NOMO-1 (cell line): ENCODE measurements at regions not wholly inside any gene's neighbourhood (a gene's known extent, or its start where the extent isn't known, plus 50 kb on each side); places are given as distances from the start of the nearest gene placed in this dataset.

Experiments
- DNase-seq, 2 experiments: peaks; one replicate each; lab custom pipeline; 2025; ENCODE audit not compliant: unreplicated experiment in 2 of 2; lab: John Stamatoyannopoulos, UW

- DNase-seq = no peak
Observed at GRCh38 chr18:45119876-45120275, 439.2 kb downstream of the SETBP1 start.

- DNase-seq = no peak
Observed at GRCh38 chr18:45121146-45121545, 440.5 kb downstream of the SETBP1 start.

GRCh38 chr18:45122506-45122905 lies 441.8 kb downstream of the SETBP1 start:
- no peak for DNase-seq

DNA sequence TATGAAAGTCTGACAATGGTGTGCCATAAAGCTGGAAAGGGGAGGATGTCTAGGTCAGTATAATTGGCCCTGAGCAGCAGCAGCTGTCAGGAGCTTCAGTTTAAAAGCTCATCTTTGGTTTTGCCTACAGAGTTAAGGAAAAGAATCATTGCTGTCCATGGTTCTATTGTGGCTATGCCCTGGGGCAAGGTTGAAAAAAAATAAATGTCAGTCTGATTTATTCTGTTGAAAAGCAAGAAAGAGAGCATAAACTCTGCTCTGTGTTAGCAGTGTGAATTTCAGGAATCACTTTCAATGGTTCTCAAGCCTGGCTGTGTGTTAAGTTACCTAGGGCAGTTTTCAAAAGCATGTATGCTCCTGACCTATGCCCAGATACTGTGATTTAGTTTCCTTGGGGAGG lies 446.7 kb downstream of the SETBP1 start:
- DNase-seq = no peak

- DNase-seq = no peak
Observed at GRCh38 chr18:45133276-45133675, 452.6 kb downstream of the SETBP1 start.

GRCh38 chr18:45136381-45137086 lies 455.8 kb downstream of the SETBP1 start:
- no peak for DNase-seq

DNA sequence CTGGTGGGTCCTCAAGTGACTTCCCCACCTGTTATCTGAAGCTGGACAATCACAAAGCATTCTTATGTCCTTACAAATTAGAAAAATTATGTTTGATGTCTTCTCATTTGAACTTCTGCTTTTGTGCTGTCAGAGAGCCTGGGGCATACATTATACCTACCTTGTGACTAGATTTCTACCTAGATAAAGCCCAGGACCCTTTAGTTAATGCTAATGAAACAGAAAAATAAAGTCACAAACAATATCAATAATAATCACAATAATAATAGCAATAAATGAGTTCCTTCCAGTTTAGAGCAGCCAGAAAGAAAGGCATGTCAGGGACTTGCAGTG lies 456.4 kb downstream of the SETBP1 start:
- DNase-seq = no peak

DNA sequence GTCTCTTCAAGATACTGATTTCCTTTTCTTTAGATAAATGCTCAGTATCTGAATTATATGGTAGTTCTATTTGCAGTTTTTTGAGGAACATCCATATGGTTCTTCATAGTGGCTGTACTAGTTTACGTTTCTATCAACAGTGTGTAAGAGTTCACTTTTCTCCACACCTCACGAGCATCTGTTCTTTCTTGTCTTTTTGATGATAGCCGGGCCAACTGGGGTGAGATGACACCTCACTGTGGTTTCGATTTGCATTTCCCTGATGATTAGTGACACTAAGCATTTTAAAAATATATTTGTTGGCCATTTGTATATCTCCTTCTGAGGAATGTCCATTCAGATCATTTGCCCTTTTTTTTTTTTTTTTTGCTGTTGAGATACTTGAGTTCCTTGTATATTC lies 458.8 kb downstream of the SETBP1 start:
- no peak for DNase-seq

DNA sequence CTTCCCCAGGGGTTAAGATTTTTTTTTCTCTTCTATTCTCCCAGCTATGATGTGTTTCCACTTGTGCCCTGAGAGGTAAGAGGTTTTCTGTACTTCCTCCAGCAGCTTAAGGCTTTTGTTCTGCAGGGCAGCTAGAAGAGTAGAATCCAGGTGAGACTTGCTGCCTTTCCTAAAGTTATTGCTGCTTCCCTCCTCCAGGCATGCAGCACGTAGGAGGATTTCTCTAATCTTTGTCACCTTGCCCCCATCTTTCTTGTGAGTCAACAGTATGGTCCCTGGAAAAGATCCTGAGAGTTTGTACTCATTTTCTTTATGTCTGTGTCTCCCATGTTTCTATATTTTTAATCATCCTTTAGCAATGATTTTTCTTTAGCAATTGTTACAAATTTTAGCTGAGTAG lies 462.2 kb downstream of the SETBP1 start:
- no peak for DNase-seq

DNA sequence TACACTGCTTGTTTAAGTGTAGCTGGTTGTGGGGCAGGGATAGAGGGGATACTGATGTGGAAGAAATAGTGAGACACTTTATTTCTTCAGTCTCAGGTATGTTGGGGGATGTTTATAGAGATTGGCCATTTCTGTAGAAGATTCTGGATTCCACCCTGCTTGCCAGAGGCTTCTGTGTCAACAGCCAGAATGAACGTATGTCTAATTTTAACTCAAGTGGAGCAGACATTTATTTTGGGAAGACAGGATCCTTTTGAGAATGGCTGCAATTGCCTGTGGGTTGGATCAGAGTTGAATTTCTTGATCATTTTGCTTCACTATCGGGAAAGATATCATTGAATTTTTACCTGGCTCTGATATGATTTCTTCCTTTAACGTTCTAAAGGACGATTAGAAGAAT lies 465.6 kb upstream of the SLC14A2 start:
- DNase-seq = no peak

- no peak for DNase-seq
Observed at GRCh38 chr18:45151645-45152044, 463.6 kb upstream of the SLC14A2 start.

DNA sequence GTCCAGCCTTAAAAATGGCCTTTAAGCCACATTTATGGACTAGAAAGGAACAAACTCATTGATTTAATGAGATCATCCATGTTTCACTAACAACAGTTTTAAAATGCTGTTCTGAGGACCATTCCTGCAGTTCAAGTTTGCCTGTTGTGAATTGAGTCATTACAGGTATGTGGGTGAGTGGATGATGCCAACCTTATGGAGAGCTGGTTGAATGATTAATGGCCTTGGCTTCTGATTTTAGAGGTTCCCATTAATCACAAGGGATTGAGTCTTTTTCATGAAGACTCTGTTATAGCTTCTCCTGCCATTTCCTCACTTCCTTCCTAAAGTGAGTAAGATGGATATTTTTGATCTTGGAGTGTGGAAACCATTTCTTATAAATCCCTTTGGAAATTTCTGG lies 459.8 kb upstream of the SLC14A2 start:
- no peak for DNase-seq

GRCh38 chr18:45156946-45157345 lies 458.3 kb upstream of the SLC14A2 start:
- no peak for DNase-seq

- no peak for DNase-seq
Observed at GRCh38 chr18:45157576-45157975, 457.7 kb upstream of the SLC14A2 start.

- DNase-seq = peak; percentile 47 to 64
Observed at GRCh38 chr18:45161850-45162249, 453.4 kb upstream of the SLC14A2 start.

DNA sequence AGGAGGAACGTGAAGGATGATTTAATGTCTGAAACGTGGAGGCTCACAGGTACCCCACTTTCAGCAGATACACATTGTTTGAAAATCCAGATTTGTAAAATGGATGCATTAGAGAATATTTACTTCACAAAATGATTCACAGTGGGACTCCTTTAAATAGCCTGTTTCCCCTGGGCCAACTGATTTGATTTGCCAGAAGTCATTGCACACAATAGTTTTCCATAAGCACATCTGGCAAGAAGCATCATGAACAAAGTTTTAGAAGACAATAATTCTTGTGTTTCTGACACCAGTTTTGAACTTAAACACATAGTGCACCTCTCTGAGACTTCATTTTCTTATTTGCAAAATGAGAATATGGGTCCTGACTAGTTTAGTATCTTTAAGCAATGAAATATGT lies 451.4 kb upstream of the SLC14A2 start:
- no peak for DNase-seq

DNA sequence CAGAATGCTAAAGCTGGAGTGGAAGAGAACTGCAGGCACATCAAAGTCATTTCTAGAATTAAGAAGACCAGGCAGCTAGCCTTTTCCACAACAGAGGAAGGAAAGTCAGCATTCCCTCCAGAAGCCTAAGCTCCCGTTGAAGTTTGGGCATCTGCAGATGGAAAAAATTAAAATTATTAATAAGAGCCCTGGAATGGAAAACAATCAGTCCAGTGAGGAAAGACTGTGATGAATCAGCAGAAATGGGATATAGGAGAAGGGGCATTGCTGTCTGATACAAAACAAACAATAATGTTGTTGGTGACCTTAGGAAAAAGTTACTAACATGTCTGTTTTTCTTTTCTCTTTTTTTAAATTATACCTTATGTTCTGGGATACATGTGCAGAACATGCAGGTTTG lies 450.7 kb upstream of the SLC14A2 start:
- no peak for DNase-seq

GRCh38 chr18:45165176-45165713 lies 450.0 kb upstream of the SLC14A2 start:
- peak; percentile 18 to 24 for DNase-seq

DNA sequence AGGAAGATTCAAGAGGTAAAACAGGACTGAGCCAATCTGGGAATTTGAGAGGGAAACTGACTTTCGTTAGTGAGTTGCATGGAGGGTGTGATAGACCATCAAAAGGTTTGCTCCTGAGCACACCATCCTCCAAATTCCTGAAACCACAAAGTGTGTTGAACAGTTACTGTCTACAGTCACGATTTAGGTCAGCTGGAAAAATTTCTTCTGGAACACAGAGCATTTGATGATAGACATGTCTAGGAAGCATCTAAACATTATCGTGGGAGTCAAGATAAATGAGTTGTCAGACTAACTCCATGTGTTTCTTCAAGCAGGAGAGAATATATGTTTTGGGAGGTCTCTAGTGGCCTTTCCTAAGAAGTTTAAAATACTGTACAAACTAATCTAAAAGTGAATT lies 449.4 kb upstream of the SLC14A2 start:
- no peak for DNase-seq

DNA sequence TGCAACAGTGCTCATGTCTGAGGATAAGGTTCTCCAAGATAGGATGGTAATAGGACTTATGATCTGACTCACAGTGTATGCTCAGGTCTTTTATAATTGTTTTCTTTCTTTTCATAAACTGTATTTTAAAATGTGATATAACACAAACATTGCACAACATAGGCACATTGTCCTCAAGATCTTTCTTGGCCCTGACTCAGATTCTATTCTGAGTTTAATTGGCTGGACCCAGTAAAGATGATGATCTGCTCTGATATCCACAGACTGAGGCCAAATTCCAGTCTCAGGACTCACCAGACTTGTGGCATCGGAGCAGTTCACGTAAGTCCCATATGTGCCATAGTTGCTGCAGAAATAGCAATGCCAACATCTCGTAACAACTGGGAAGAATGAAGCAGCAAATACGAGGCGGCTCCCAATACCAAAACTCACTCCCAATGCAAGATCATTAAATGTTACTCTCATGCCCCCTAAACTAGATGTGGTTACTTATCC lies 448.9 kb upstream of the SLC14A2 start:
- DNase-seq = no peak

- no peak for DNase-seq
Observed at GRCh38 chr18:45166836-45167551, 448.3 kb upstream of the SLC14A2 start.

DNA sequence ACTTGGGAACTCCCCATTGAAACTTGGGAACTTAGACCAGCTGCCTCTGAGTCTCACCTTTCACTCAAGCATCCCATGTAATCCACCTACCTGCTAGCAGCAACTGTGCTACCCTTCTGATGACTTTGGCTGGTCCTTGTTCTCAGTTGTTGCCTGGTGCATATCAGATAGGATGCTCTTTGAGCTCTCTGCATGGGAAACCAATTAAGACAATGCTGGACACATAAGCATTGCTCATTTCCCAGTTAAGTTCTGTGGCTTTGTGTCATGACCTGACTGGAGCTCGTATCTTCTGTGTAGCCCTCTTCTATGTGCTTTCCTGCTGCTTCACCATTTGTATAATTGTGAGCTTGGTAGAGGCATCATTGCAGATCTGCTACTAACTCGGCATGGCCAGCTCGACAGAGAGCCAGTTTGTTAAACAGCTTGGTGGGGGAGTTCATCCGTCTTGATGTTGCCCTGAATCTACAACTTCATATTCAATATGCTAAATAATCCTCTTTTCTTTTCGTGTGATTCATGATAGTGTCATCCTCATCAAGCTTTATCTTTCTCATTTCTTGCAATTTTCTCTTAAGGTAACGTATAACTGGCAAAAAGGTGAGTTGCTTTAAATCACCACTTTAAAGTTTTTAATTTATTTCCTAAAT lies 447.5 kb upstream of the SLC14A2 start:
- no peak for DNase-seq
